Activated CD4-positive, alpha-beta T cell treated with anti-CD3 and anti-CD28 coated beads, Interleukin-2, amount 10 ng/mL, durations not matched to agents 7 days and 5 days (primary cell): ENCODE measurements at regions not wholly inside any gene's neighbourhood (a gene's known extent, or its start where the extent isn't known, plus 50 kb on each side); places are given as distances from the start of the nearest gene placed in this dataset.

Source experiments
- CTCF ChIA-PET: fragments of 350-600 bp; sonication (Branson Sonifier 250); formaldehyde crosslinking; loops from one replicate; lab custom pipeline; 2021; ENCODE audit warnings: antibody characterized with exemption; lab: Charles Lee
- POLR2A ChIA-PET: fragments of 350-600 bp; sonication (Branson Sonifier 250); formaldehyde crosslinking; loops from one replicate; lab custom pipeline; 2021; ENCODE audit warnings: antibody characterized with exemption; lab: Charles Lee
- DNase-seq: peaks from one replicate; pipeline ENCODE4 v3.0.0-alpha.2; 2020
- H3K27ac Mint-ChIP-seq: one replicate; pipeline ENCODE4 v1.8.0; 2021; ENCODE audit warnings: mild to moderate bottlenecking, moderate library complexity, mixed read lengths
- H3K27me3 Mint-ChIP-seq: one replicate; pipeline ENCODE4 v1.8.0; 2021; ENCODE audit warnings: mixed read lengths
- H3K36me3 Mint-ChIP-seq: one replicate; pipeline ENCODE4 v1.8.0; 2021; ENCODE audit warnings: low read depth, mixed read lengths
- H3K4me1 Mint-ChIP-seq: one replicate; pipeline ENCODE4 v1.8.0; 2021; ENCODE audit warnings: mixed read lengths
- H3K4me3 Mint-ChIP-seq: one replicate; pipeline ENCODE4 v1.8.0; 2021; ENCODE audit warnings: mild to moderate bottlenecking, moderate library complexity, mixed read lengths
- H3K9me3 Mint-ChIP-seq: one replicate; pipeline ENCODE4 v1.8.0; 2021; ENCODE audit warnings: mixed read lengths

DNA sequence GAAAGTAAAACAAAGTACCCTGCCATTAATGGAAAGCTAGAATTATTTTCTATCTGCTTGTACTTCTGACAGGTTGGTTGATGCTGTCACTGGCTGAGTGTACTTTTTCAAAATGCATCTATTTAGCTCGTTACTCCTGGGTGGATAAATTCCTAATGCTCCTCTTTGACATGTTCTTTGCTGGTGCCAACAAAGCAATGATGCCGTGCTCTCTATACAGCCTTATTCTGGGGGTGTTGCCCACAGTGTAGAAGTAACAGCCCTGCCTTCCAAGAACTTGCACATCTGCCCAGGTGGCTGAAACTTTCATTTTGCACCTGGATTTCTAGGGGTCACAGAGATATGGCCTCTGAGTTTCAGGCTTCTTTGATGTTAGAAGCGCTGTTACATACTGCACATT is 132.4 kb downstream of the SLC4A3 start:
- no peak overlapping the region for H3K4me3 Mint-ChIP-seq
- H3K9me3 Mint-ChIP-seq, result peaks cover 8% of the 10 kb centered on the region
- H3K27ac Mint-ChIP-seq, result no peak overlapping the region
- CTCF ChIA-PET, result interaction anchor here (0.6 kb wide), 2 partner anchors 229 to 379 kb away, joined by 3 read pairs; no protein-coding TSS in a partner anchor
- no peak for DNase-seq
- peaks cover 2% of the 10 kb centered on the region for H3K27me3 Mint-ChIP-seq
- POLR2A ChIA-PET, result no interaction called here
- H3K4me1 Mint-ChIP-seq, result no peaks in the 10 kb centered on the region
- H3K36me3 Mint-ChIP-seq, result no peaks in the 10 kb centered on the region

DNA sequence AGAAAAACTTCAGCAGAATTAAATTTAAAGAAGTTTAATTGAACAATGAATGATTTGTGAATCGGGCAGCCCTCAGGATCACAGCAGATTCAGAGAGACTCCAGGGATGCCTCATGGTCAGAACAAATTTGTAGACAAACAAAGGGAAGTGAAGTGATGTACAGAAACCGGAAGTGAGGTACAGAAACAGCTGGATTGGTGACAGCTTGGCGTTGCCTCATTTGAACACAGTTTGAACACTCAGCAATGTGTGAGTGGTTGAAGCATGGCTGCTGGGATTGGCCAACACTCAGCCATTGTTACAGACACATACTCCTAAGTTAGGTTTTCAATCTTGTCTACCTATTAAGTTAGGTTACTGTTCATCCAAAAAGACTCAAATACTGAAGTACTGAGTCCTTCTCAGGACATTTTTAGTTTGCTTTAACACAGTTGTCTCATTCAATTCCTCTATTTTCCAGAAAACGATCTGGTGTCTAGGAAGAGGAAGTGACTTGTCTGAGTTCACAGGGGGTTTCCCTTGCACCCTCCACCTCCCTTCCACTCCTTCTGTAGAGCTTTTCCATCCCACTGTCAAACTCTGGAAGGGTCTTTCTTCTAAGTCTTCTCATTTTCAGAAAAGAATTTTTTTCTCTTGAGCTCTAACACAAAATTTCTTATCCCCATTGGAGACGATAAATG is 137.9 kb downstream of the SLC4A3 start:
- DNase-seq, result no peak
- ChIA-PET POLR2A (no interaction called here), CTCF (no interaction called here)
- no peaks in the 10 kb centered on the region for H3K27me3 Mint-ChIP-seq
- H3K27ac Mint-ChIP-seq, result no peak overlapping the region
- H3K9me3 Mint-ChIP-seq, result no peaks in the 10 kb centered on the region
- H3K36me3 Mint-ChIP-seq, result no peaks in the 10 kb centered on the region
- no peak overlapping the region for H3K4me3 Mint-ChIP-seq
- no peaks in the 10 kb centered on the region for H3K4me1 Mint-ChIP-seq

DNA sequence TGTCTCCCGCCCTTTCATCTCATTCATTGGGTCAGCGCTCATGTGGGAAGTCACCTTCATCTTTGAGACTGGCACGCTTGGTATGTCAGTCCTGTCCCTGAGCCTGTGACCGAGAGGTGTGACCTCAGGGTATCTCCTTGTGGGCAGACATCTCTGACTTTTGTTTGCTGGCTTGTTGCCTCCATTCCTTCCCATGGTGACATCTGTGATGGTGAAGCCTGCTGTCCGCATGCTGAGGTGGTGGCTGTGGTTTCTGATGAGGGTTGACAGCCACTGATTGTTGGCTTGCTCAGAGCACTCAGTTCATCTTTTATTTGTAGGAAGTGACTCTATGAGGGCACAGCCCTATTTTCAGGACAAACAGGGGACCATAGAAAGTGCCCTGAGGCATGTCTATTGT is 139.2 kb downstream of the SLC4A3 start:
- H3K4me3 Mint-ChIP-seq, result no peak overlapping the region
- CTCF ChIA-PET, result no interaction called here

DNA sequence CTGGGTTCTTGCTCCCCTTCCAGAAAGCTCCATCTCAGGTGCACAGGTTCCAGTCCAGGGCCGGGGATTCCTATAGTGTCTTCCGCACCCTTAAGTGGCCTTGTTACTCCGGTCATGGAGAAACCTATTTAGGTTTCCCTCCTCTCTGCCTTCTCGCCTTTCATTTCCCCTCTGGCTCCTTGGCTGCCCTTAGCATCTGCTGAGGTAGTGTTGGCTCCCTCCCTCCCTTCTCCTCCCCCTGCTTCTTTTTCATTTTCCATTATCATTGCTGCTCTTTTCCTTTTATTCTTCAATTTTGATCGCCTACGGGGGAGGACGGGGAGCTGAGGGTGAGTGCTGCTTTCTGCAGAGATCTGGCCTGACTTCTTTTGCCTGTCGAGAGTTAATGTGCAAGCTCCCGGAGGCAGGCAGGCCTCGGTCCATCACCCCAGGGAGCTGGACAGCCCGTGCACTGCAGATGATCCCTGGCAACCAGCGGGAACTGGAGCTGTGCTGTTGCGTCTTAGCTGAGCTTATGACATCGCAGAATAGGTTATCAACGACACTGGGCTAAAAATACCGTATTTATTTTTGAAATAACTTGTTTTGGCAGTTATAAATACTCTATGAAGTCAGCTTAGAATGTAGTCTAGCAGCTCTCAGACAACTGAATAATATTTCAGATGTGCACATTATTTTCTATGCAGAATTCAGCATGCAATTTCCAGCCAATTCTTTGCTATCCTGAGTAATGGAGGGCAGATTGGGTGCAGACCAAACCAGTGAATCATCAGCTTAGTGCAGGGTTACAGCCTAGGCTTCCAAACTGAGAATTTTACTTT is 141.9 kb downstream of the SLC4A3 start:
- DNase-seq, result no peak
- Mint-ChIP-seq H3K36me3 (no peaks in the 10 kb centered on the region), H3K9me3 (no peaks in the 10 kb centered on the region), H3K27me3 (no peaks in the 10 kb centered on the region), H3K4me1 (no peaks in the 10 kb centered on the region), H3K4me3 (no peak overlapping the region), H3K27ac (no peak overlapping the region)
- CTCF ChIA-PET, result interaction anchor here (1.3 kb wide), 1 partner anchor 10 kb away, joined by 4 read pairs; no protein-coding TSS in a partner anchor
- POLR2A ChIA-PET, result no interaction called here

More for the DNA sequence above, 139.2 kb downstream of the SLC4A3 start:
- Mint-ChIP-seq H3K36me3 (no peaks in the 10 kb centered on the region), H3K27ac (no peak overlapping the region), H3K9me3 (no peaks in the 10 kb centered on the region), H3K27me3 (no peaks in the 10 kb centered on the region), H3K4me1 (no peaks in the 10 kb centered on the region)
- no peak for DNase-seq
- POLR2A ChIA-PET, result no interaction called here

DNA sequence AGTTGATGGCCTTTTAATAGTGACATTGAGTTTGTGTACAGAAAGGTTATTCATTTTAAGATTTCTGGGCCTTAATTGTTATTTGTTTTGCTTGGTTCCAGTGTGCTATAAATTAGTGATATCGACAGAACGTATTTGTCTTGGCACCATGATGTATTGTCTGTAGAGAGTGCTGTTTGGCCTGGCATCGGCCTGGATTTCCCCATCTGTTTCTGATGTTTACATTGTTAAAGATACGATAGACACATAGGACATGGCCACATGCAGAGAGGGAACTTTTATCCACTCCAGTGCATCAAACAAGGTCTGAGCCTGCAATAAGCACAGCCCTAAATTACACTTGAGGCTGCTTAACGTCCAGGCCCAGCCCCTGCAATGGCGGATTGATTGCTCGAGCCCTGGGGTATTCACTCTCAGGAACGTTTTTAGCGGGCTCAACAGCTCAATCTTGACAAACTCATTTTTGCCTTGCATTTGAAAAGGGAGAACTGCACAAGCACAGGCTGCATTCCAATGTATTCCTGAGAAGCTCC is 144.7 kb downstream of the SLC4A3 start:
- Mint-ChIP-seq H3K4me1 (no peaks in the 10 kb centered on the region), H3K27ac (no peak overlapping the region), H3K4me3 (no peak overlapping the region), H3K9me3 (no peaks in the 10 kb centered on the region), H3K36me3 (no peaks in the 10 kb centered on the region), H3K27me3 (no peaks in the 10 kb centered on the region)
- POLR2A ChIA-PET, result interaction anchor here (0.6 kb wide), 1 partner anchor 1696 kb away, joined by 3 read pairs; no protein-coding TSS in a partner anchor
- CTCF ChIA-PET, result no interaction called here
- no peak for DNase-seq

DNA sequence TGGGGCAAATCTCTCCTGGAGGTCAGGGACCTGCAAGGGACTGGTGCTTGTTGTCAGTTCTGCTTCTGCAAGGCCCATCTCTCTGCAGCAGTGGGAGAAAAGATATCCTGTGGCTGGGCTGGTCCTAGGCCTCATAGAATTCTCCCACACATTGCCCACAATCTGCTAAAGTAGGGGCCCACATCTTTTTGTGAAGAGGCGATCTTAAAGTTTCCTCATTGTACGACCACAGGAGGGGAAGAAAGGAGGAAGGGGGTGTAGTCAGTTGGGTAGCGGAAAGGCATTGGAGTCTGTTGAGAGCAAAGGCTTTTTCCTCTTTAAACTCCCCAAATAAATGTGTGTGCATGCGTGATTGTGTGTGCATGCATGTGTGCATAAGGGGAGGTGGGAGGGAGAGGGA is 145.3 kb downstream of the SLC4A3 start:
- no peak for DNase-seq
- POLR2A ChIA-PET, result no interaction called here
- Mint-ChIP-seq H3K4me3 (no peak overlapping the region), H3K27ac (no peak overlapping the region), H3K9me3 (no peaks in the 10 kb centered on the region), H3K36me3 (no peaks in the 10 kb centered on the region), H3K27me3 (no peaks in the 10 kb centered on the region), H3K4me1 (no peaks in the 10 kb centered on the region)
- CTCF ChIA-PET, result no interaction called here

DNA sequence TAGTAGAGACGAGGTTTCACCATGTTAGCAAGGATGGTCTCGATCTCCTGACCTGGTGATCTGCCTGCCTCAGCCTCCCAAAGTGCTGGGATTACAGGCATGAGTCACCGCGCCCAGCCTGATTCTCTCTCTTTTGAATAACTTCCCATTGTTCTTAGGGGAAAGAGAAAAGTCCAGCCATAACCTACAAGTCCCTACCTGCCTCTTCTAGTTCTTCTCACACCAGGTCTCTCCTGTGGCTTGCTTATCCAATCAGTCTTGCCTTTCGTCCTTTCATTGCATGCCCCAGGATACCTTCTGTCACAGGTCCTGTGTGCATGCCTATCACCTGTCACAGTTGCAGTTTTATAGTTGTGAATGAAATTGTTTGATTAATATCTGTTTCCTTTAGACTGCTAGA is 148.1 kb downstream of the SLC4A3 start:
- no peaks in the 10 kb centered on the region for H3K4me1 Mint-ChIP-seq
- H3K27me3 Mint-ChIP-seq, result no peaks in the 10 kb centered on the region
- no peak for DNase-seq
- no peak overlapping the region for H3K4me3 Mint-ChIP-seq
- ChIA-PET CTCF (no interaction called here), POLR2A (no interaction called here)
- H3K27ac Mint-ChIP-seq, result no peak overlapping the region
- H3K9me3 Mint-ChIP-seq, result no peaks in the 10 kb centered on the region
- H3K36me3 Mint-ChIP-seq, result no peaks in the 10 kb centered on the region

DNA sequence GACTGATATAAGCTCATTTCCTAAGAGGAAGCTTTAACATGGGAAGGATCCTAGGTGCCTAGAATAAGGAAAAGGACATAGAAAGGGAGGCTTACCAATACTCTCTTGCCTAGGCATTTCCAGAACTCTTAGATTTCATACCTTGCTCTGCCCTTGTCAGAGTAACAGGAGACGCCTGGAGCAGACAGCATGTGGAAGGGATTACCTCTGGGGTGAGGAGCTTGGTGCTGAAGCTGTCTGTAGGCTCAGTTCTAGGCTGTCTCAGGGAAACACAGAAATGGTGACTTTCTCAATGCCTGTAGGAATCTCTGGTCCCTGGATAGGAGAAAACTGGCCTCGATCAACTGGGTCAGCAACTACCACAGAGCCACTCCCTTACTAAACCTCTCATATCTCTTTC is 150.0 kb downstream of the SLC4A3 start:
- Mint-ChIP-seq H3K36me3 (no peaks in the 10 kb centered on the region), H3K4me1 (no peaks in the 10 kb centered on the region), H3K9me3 (no peaks in the 10 kb centered on the region), H3K27me3 (no peaks in the 10 kb centered on the region), H3K4me3 (no peak overlapping the region), H3K27ac (no peak overlapping the region)
- POLR2A ChIA-PET, result no interaction called here
- CTCF ChIA-PET, result no interaction called here
- DNase-seq, result no peak

DNA sequence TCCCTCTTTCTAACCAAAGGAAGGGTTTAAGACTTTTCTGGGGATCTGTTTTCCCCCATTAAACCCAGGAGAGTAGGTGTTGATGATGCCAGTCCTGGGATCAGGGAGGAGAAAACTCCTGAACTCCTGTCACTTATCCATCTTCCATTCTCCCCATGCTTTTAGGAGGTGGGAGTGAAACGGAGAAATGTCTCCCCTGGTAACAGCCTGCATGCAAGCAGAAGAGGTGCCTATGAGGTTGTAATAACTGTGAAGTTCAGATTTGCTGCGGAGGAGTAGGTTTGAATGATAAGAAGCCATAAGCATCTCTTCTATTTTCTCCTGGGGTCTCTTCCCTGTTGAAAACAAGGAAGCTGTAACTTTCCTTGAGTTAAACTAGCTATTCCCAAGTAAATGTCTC is 150.8 kb downstream of the SLC4A3 start:
- no peaks in the 10 kb centered on the region for H3K9me3 Mint-ChIP-seq

DNA sequence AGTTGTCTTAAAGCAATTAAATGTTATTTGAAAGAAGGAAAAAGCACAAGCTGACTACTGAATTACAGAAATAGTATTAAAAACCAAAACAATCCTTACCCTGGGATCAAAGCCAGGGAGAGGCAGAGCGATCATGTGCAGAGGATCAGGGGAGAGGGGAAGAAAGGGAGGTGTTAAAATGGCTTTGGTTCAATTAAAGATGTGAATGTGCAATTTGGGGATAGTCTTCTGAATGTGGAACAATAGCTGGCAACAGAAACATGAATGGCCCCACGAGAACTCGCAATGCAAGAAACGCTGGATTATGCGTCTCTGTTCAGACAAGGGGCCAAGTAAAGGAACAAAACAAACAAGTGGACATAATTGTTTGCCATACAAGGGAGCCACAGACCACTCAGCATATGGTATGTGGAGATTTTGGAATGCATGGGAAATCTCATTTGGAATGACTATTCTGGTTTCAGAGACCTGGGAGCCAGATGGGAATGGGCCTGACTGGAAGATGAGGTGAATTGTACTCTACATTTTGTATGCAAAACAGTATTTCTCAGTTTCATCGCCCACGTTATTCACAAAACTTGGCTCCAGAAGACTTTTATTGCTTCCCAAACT is 155.4 kb downstream of the SLC4A3 start:
- no peak overlapping the region for H3K27ac Mint-ChIP-seq
- H3K36me3 Mint-ChIP-seq, result no peaks in the 10 kb centered on the region
- DNase-seq, result no peak
- no peaks in the 10 kb centered on the region for H3K9me3 Mint-ChIP-seq
- ChIA-PET POLR2A (no interaction called here), CTCF (interaction anchor here (0.8 kb wide), 1 partner anchor 50 kb away, joined by 3 read pairs; no protein-coding TSS in a partner anchor)
- no peak overlapping the region for H3K4me3 Mint-ChIP-seq
- no peaks in the 10 kb centered on the region for H3K27me3 Mint-ChIP-seq
- no peaks in the 10 kb centered on the region for H3K4me1 Mint-ChIP-seq

More for the DNA sequence above, 150.8 kb downstream of the SLC4A3 start:
- no peaks in the 10 kb centered on the region for H3K36me3 Mint-ChIP-seq
- no peaks in the 10 kb centered on the region for H3K4me1 Mint-ChIP-seq
- no peak overlapping the region for H3K4me3 Mint-ChIP-seq
- no peak for DNase-seq
- ChIA-PET CTCF (interaction anchor here (1.0 kb wide), 1 partner anchor 89 kb away, joined by 3 read pairs; no protein-coding TSS in a partner anchor), POLR2A (no interaction called here)
- H3K27me3 Mint-ChIP-seq, result no peaks in the 10 kb centered on the region
- H3K27ac Mint-ChIP-seq, result no peak overlapping the region

DNA sequence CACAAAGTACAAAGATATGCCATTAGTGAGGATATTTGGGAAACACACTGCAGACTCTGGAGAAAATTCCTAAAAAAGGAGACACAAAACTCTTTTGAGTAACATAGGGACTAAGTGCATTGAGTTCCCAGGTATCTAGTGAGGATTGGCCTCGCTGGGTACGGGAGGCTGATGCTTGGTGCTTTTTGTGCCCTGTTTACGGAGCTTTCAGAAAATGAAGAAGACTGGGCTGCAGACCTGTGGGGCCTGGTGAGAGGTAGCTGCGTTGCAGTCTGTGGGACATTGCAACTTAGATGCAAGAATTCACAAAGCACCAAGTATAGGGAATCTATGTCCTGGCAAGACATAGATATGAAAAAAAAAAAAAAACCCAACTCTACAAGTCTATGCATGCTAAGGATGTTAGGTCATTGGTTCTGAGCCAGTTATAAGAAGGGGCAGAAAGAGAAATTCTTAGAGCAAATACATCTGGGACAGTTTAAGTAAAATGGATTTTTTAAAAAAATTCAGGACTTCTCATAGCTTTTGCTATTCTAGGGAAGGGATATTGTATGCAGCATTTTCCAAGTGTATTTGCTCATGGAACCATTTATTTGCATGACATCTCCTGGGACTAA is 156.0 kb downstream of the SLC4A3 start:
- POLR2A ChIA-PET, result no interaction called here
- no peak for DNase-seq
- CTCF ChIA-PET, result no interaction called here
- Mint-ChIP-seq H3K27ac (no peak overlapping the region), H3K9me3 (no peaks in the 10 kb centered on the region), H3K4me1 (no peaks in the 10 kb centered on the region), H3K27me3 (no peaks in the 10 kb centered on the region), H3K4me3 (no peak overlapping the region), H3K36me3 (no peaks in the 10 kb centered on the region)

DNA sequence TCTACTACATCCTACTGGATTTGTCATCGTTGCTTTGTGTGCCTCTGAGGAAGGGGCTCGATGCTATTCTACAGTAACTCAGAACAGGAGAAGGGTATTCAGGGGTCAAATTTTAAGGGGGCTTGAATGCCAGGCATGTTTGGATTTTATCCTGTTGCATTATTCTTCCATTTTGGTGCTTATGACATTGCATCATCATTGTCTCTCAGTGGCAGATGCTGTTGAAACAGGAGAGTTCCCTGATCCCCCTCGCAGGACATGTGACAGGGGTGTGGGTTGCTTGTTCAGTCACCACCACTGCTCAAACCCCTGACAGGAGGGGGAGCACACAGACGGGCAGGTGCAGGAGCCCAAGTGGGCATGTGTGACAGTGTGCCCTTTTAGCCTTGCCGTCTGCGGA is 156.7 kb downstream of the SLC4A3 start:
- CTCF ChIA-PET, result no interaction called here
- no peaks in the 10 kb centered on the region for H3K9me3 Mint-ChIP-seq
- no peaks in the 10 kb centered on the region for H3K4me1 Mint-ChIP-seq
- H3K27ac Mint-ChIP-seq, result no peak overlapping the region
- POLR2A ChIA-PET, result no interaction called here
- no peaks in the 10 kb centered on the region for H3K36me3 Mint-ChIP-seq
- no peaks in the 10 kb centered on the region for H3K27me3 Mint-ChIP-seq
- no peak for DNase-seq
- H3K4me3 Mint-ChIP-seq, result no peak overlapping the region
